ENCODE measurements at regions not wholly inside any gene's neighbourhood (a gene's known extent, or its start where the extent isn't known, plus 50 kb on each side); places are given as distances from the start of the nearest gene placed in this dataset.
A peak's percentile ranks its signal among the peaks of the same experiment; 100 is the strongest.

- peak; percentile 78 for TF ChIP-seq ZNF281 (CRISPR knock-in tag; IDR thresholded peaks at IDR 0.05; ENCODE audit: borderline replicate concordance)
- TF ChIP-seq GLI4 (CRISPR knock-in tag; IDR thresholded peaks at IDR 0.05; ENCODE audit: borderline replicate concordance): no peak
- TF ChIP-seq RBM39 (IDR thresholded peaks at IDR 0.05; ENCODE audit: low read depth, low read length, poor library complexity, severe bottlenecking): no peak
- TF ChIP-seq ZNF124 (CRISPR knock-in tag; IDR thresholded peaks at IDR 0.05): peak; percentile 81; the same call in 1 of the 2 replicates
- no peak; the same call in 1 of the 2 replicates for TF ChIP-seq ZNF280D (CRISPR knock-in tag; IDR thresholded peaks at IDR 0.05)
- TF ChIP-seq CENPBD1 (CRISPR knock-in tag; IDR thresholded peaks at IDR 0.05; ENCODE audit: borderline replicate concordance, low read depth): no peak
- TF ChIP-seq MNT (IDR thresholded peaks at IDR 0.05): peak; percentile 25; the same call in 1 of the 2 replicates
- TF ChIP-seq ZNF17 (CRISPR knock-in tag; IDR thresholded peaks at IDR 0.05): no peak
- TF ChIP-seq NFATC3 (CRISPR knock-in tag; IDR thresholded peaks at IDR 0.05): no peak
- TF ChIP-seq ZNF629 (CRISPR knock-in tag; conservative IDR thresholded peaks at IDR 0.05): peak; percentile 25; the same call in 1 of the 2 replicates
- TF ChIP-seq MXI1 (IDR thresholded peaks at IDR 0.05; ENCODE audit: borderline replicate concordance, low read depth, low read length): no peak
- TF ChIP-seq ZNF773 (CRISPR knock-in tag; IDR thresholded peaks at IDR 0.05; ENCODE audit: borderline replicate concordance): no peak
- no peak for TF ChIP-seq DBP (CRISPR knock-in tag; IDR thresholded peaks at IDR 0.05; ENCODE audit: not compliant biosample characterization)
- peak; percentile 33 to 97; a peak in 2 of 4 replicates for TF ChIP-seq EP300 (IDR thresholded peaks at IDR 0.05; ENCODE audit: low read depth in 2 of 2, low read length in 2 of 2)
- peak; percentile 97 for TF ChIP-seq EP300 (CRISPR knock-in tag; IDR thresholded peaks at IDR 0.05; ENCODE audit: borderline replicate concordance)
- TF ChIP-seq IRF2 (CRISPR knock-in tag; IDR thresholded peaks at IDR 0.05): peak; percentile 96
- TF ChIP-seq CREBL2 (CRISPR knock-in tag; IDR thresholded peaks at IDR 0.05; ENCODE audit: borderline replicate concordance): no peak
- no peak for TF ChIP-seq ZNF672 (CRISPR knock-in tag; IDR thresholded peaks at IDR 0.05)
- TF ChIP-seq ZKSCAN1 (IDR thresholded peaks at IDR 0.05; ENCODE audit: low read length): no peak
Measured at GRCh38 chr17:77512062-77512946, 371.5 kb downstream of the SEC14L1 start (continued).

Data from HepG2 (cell line).